GM06990 (cell line): ENCODE measurements at regions not wholly inside any gene's neighbourhood (a gene's known extent, or its start where the extent isn't known, plus 50 kb on each side); places are given as distances from the start of the nearest gene placed in this dataset.

Experiments
- DNase-seq: peaks from one replicate; pipeline ENCODE4 v3.0.0-alpha.2; 2011; ENCODE audit not compliant: insufficient read length; ENCODE audit errors: extremely low read depth
- H3K27me3 ChIP-seq: replicated peaks from 2 replicates; pipeline ENCODE4 v1.6.0; 2011; ENCODE audit warnings: low read length; ENCODE audit not compliant: control insufficient read depth, insufficient read depth
- H3K36me3 ChIP-seq: 2 replicates; pipeline ENCODE4 v1.5.1; 2011; ENCODE audit warnings: low read length; ENCODE audit not compliant: control insufficient read depth, insufficient read depth
- H3K4me3 ChIP-seq: replicated peaks from 2 replicates; pipeline ENCODE4 v1.5.1; 2011; ENCODE audit warnings: low read depth, mild to moderate bottlenecking, control low read depth, low read length
- TF ChIP-seq, protein P1 (sequence below): IDR thresholded peaks from 2 replicates; pipeline ENCODE4 v1.5.1; 2011; ENCODE audit warnings: low read length, control low read depth, mild to moderate bottlenecking, inconsistent platforms; ENCODE audit not compliant: insufficient read depth, poor library complexity, severe bottlenecking

DNA sequence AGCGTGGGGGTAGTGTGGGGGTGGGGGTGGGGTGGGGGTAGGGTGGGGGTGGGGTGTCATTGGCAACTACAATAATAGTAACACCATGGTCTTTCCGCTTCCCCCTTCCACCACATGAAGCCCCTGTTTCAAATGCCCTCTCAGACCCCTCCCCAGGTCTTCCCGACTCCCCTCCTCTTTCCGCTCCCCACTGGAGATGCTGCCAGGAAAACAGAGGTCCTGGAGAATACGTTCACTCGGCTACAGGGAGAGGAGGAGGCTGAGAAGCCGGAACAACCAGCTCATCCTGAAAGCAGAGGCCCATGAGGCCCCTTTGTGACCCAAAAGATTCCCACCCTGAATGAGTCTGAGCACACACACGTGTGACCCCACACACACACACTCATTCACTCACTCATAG lies 75.4 kb downstream of the CPN2 start:
- Histone ChIP-seq H3K4me3 (no peak overlapping the region), H3K36me3 (no peaks in the 10 kb centered on the region), H3K27me3 (no peaks in the 10 kb centered on the region)
- no peak for DNase-seq
- TF ChIP-seq, protein P1, sequence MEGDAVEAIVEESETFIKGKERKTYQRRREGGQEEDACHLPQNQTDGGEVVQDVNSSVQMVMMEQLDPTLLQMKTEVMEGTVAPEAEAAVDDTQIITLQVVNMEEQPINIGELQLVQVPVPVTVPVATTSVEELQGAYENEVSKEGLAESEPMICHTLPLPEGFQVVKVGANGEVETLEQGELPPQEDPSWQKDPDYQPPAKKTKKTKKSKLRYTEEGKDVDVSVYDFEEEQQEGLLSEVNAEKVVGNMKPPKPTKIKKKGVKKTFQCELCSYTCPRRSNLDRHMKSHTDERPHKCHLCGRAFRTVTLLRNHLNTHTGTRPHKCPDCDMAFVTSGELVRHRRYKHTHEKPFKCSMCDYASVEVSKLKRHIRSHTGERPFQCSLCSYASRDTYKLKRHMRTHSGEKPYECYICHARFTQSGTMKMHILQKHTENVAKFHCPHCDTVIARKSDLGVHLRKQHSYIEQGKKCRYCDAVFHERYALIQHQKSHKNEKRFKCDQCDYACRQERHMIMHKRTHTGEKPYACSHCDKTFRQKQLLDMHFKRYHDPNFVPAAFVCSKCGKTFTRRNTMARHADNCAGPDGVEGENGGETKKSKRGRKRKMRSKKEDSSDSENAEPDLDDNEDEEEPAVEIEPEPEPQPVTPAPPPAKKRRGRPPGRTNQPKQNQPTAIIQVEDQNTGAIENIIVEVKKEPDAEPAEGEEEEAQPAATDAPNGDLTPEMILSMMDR, result no peak

DNA sequence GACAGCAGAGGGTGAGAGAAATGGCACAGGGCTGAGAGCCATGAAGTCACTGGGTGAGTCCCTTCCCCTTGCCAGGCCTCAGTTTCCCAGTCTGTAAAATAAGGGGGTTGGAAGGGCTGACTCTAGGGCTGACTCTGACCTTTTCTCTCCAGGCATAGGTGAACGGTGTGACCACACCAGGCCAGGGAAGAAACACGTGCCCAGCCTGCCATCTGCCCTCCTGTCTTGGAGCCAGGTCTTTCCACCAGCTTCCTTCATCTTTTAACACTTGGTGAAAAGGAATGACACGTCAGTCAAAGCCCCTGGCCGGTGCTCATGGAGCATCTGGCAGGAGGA lies 74.4 kb downstream of the CPN2 start:
- TF ChIP-seq, protein P1, result no peak
- H3K4me3 ChIP-seq, result no peak overlapping the region
- no peak for DNase-seq

DNA sequence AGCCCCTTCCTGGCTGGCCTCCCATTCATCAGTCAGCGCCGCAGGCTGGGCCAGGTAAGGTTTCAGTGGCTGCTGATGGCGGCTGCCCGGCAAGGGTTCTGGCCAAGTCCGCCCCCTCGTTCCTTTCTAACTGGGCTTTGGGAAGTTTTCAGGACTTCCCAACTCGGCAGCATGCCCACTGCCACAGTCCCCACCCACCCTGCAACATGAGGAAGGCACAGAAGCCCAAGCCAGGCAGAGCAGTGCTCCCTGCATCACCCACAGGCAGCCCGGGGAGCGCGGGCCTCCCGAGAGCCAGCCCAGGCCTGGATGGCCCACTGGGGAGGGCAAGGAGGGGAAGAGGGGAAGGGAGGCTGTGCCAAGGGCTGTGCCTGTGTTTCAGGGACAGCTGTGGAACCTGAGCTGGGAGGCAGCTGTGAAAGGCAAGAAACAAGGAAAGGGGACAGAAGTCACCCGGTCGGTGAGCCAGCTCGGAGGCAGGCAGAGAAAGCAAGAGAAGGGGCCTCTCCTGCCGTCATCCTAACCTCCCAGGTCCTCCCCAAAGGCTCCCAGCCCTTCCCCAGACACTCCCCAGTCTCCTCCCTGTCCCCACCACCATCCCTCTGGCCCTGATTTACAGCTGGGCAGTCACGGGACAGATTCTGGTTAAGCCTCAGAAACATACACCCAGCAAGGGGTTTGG lies 73.9 kb downstream of the CPN2 start:
- no peak for DNase-seq
- no peaks in the 10 kb centered on the region for H3K36me3 ChIP-seq
- no peak overlapping the region for H3K4me3 ChIP-seq
- no peaks in the 10 kb centered on the region for H3K27me3 ChIP-seq
- TF ChIP-seq, protein P1, result no peak

More for the DNA sequence above, 74.4 kb downstream of the CPN2 start:
- H3K27me3 ChIP-seq, result no peaks in the 10 kb centered on the region
- no peaks in the 10 kb centered on the region for H3K36me3 ChIP-seq

DNA sequence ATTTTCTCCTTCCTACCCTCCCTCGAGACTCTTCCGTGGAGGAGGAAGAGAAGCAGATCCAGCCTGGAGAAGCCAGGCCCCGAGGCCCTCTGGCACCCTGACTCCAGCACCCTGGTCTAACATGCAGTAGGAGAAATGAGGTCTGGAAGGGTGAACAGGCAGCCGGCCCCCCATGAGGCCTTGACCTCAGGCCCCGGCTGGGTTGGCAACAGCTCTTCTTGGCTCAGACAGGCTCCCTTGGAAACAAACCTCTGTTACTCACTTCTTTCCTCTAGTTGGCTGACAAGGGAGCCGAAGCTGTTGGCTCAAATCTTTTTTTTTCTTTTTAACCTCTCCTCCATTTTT lies 73.4 kb downstream of the CPN2 start:
- Histone ChIP-seq H3K36me3 (no peaks in the 10 kb centered on the region), H3K27me3 (no peaks in the 10 kb centered on the region), H3K4me3 (no peak overlapping the region)
- TF ChIP-seq, protein P1, result no peak
- no peak for DNase-seq

DNA sequence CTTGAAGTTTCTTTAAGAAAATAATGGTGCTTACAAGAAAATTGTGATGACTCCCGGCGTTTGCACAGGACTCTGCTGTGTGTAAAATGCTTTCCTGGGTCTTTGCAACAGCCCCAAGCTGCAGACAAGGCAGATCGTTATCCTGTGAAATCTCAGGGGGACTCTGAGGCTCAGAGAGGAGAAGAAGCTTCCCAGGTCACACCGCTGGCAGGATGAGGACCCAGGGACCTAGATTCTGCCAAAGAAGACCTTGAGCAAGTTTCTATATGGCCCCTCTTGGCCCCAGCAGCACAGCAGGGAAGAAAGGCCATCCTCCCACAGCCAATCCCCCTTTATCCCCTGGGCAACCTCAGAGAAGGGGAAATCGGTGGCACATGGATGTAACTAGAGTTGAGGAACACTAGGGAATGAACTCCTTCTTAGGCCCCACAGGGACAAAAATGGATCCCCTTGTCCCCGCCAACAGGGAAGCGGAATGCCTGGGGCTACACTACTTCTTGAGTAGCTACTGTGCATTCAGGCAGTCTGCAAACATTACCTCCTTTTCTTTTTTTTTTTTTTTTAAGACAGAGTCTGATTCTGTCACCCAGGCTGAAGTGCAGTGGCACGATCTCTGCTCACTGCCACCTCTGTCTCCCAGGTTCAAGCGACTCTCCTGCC lies 72.8 kb downstream of the CPN2 start:
- no peaks in the 10 kb centered on the region for H3K36me3 ChIP-seq
- no peaks in the 10 kb centered on the region for H3K27me3 ChIP-seq
- DNase-seq, result no peak
- H3K4me3 ChIP-seq, result no peak overlapping the region
- TF ChIP-seq, protein P1, result no peak

DNA sequence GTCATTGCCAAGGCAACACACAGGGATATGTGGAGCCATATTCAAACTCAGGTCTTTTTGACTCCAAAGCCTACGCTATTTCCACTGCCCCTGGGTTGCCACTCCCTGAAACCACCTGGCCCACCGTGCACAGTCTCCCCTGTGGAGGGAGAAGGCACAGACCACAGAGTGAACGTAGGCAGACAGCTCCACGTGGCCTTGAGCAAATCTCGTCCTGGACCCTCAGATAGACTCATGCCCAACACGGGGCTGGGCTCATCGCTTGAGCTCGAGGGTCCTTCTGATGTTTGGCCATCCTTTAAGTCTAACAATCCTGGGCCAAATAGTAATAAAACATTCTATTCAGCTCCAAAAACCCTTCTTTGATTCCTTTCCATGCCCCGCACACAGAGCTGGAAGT lies 72.0 kb downstream of the CPN2 start:
- no peak for DNase-seq
- Histone ChIP-seq H3K36me3 (no peaks in the 10 kb centered on the region), H3K27me3 (no peaks in the 10 kb centered on the region), H3K4me3 (no peak overlapping the region)
- TF ChIP-seq, protein P1, result no peak
